Stimulated activated CD4-positive, alpha-beta T cell treated with anti-CD3 and anti-CD28 coated beads, Interleukin-4, amount 100 ng/mL, for 48 hours (primary cell): ENCODE measurements at regions not wholly inside any gene's neighbourhood (a gene's known extent, or its start where the extent isn't known, plus 50 kb on each side); places are given as distances from the start of the nearest gene placed in this dataset.
"Not testable (repeated sequence)": the region's sequence is repeated elsewhere in the genome, so short reads cannot be mapped to it uniquely, and the experiment has no call there.

Experiments used
- DNase-seq, 2 donors: peaks; one replicate each; pipeline ENCODE4 v3.0.0-alpha.2; 2020; ENCODE audit warnings: low read depth in 2 of 2

DNA sequence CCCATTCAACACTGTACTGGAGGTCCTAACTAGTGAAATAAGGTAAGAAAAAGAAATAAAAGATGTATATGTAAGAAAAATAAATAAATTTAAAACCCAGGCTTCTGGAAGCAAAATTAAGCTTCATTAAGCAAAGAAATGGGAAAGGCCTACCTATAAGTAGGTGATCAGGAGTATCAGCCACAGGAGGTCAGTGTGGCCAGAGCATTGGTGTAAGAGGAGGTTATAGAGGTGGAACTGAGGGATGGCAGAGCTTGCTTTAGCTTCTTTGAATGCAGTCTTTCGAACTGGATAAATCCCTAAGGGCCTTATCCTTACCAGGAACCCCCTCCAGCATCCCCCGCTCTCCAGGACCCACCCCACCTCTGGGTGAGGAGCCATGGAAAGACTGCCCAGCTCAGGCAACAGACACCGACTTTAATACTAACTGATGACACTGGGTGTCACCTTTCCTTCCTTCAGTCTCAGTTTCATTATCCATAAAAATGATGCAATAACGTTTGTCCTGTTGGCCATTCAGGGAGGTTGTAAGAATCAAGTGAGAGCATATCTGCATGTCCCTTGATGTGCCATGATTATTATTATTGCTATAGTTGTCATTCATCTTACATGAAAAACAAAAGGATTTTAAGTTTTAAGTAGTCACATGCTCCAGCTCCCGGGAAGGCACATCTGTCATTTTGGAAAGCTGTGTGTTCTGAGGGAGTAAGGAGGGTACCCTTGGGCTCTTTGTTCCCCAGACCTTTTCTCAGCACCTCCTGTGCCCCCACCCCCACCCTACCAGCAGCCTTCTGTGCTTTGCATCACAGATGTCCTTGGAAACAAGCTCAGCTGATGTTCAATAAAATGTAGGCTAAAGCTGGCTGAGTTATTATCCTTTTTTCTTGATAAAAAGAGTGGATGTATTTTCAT is 50.8 kb upstream of the CTNNA1 start:
- DNase-seq: no peak

DNA sequence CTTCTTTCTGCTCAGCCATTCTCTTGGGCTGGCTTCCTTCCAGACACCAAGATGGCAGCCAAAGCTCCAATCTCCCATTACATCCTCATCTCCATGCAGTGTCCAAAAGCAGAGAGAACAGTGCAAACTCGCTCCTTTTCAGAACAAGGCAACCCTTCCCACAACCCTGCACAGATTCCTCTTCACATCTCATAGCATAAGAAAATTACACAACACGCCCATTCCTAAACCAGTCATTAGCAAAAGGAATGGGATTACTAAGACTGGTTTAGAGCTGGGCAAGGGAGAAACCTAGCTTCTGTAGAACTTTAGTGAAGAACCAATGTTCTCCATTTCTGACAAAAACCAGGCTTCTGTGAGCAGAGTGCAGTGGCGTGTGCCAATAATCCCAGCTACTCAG is 51.5 kb upstream of the CTNNA1 start:
- DNase-seq: no peak

DNA sequence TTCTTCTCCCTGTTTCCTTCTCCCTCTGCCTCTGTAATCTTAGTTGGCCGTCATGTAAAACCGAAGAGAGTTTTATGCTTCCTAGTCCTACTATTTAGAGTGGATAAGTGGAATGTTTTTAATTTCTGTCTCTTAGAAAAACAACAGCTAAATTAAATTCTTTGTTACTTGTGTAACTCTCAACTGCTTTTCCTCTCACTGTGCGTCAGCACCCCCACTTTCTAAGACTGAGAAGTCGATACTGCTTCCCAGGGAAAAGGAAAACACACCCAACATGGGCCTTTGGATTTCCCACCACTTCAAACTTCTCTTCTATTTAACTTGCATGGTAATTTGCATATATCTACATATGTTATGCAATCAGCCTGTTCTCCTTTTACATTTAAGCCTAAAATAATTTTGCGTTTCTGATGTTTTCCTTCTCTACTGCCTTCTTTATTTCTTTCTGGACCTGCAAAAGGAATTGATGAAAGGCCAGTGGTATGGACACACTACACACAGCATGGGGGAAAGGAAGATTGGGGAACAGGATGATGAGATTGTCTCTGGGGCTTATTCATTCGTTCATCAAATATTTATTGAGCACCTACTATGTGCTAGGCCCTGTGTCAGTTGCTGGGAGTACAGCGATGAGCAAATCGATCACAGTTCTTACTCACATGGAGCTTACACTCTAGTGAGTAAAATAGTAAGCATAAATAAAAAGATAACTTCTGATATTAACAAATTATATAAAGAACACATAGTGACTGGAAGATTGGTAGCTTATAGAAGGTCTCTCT is 52.5 kb upstream of the CTNNA1 start:
- no peak for DNase-seq

DNA sequence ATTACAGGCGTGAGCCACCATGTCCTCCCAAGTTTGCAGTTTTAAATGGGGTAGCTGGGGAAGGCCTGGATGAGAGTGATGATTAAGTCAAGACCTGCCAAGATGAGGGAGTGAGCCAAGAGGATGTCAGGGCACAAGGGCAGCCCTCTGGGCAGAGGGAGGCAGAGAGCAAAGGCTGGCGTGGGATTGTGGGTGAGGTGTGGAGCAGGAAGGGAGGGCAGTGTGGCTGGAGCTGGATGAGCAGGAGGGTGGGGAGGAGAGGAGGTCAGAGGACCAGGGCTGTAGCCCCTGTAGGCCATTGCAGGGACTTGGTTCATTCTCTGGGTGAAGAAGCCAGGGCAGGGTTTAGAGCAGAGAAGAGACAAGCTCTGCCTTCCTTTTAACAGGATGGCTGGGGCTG is 53.7 kb upstream of the CTNNA1 start:
- no peak for DNase-seq

DNA sequence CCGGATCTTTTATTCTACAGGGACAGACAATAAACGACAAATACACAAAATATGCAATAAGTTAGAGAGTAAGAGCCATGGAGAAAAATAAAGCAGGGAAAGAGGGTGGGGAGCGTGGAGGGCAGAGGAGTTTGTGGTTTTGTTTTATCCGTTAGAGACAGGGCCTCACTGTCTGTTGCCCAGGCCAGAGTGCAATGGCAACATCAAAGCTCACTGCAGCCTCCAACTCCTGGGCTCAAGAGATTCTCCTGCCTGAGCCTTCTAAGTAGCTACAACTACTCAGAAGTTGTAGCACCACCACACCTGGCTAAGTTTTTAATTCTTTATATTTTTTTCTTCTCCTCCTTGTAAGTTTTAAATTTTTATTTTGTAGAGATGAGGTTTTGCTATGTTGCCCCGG is 54.5 kb upstream of the CTNNA1 start:
- DNase-seq: no peak

DNA sequence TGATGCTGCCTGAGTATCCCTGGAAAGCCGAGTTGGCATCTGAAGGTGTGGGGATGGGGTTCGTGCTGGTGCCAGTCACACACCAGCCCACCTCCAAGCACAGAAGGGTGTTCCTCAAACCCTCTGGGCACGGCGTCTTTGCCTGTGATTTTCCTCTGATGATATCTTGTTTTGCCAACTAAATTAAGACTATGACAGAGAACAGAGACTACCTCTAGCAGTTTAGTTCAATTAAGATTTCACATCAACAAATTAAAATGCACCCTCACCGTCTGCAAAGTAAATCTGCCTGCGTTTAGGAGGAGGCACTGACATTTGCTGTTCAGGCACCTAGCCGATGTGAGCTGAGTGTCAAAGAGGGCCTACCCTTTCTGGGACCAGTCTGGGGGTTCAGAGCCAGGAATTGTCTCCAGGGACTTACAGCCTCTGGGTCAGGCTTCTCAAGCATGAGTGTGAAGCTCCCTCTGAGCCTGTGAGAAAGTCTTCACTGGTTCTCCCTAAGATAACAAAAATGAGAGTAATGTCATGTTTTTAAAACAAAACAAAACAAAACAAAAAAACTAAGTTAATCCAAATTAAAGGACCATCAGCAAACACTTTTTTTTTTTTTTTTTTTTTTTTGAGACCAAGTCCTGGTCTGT is 55.4 kb upstream of the CTNNA1 start:
- DNase-seq: no peak

DNA sequence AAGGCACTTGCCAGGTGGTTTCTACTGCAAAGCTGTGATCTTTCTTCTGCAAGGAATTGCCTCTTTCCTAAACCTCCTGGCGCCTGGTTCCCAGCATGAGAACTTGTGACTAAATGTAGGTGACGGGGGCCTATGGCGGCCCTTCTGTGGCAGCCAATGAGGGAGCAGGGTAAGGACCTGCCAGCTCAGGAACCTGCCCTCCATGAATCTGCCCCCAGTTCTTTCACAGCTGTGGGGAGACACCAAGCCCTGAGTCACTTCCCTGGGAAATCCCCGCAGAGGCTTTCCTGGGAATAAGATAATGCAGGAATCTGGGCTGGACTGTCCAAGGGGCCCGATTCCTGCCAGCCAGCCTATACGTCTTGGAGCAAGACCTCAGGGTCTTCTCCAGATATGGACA is 56.7 kb upstream of the CTNNA1 start:
- no peak for DNase-seq

DNA sequence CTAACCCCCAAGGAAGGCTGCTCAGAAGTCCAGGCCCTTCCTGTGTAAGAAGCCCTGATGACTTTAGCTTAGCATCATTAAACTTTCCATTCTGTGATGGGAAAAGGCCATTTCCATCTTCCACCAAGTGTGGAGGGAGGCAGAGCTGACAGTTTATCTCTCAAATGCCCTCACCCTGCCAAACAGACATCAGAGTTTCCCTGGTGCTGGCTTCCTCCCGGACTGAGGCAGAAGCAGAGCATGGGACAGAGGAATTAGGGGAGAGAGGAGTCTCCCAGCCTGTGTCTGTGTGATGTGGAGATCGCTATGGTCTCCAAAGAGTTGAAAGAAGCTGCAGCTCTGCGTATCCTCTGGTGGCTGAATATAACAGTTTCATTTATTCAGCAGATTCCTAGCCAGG is 57.4 kb upstream of the CTNNA1 start:
- no peak for DNase-seq

DNA sequence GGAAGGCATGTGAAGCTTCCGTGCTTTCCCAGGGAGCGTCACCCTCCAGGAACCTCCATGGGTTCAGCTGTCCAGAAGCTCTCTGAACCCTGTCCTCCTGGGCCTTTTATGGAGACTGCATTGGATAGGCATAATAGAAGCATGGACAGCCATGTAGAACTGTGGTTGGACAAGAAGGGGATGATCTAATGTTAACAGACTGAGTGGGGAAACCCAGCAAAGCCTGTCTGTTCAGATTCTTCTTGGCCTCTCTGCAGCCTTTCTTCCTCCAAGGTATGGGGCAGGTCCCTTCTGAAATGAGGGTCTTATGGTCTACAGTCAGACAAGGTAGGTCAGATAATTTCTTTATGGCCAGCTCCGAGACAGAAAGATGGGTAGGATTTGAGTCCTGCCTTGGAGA is 59.1 kb upstream of the CTNNA1 start:
- no peak for DNase-seq

DNA sequence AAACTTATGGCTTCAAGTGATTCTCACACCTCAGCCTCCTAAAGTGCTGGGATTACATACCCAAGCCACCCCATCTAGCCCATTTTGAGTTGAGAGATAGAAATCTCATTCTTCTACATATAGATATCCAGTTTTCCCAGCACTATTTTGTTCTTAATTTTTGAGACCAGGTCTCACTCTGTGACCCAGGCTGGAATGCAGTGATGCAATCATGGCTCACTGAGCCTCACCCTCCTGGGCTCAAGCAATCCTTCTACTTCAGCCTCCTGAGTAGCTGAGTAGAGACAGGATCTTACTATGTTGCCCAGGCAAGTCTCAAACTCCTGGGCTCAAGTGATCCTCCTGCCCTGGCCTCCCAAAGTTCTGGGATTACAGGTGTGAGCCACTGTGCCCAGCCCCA is 60.9 kb upstream of the CTNNA1 start:
- DNase-seq: no peak

DNA sequence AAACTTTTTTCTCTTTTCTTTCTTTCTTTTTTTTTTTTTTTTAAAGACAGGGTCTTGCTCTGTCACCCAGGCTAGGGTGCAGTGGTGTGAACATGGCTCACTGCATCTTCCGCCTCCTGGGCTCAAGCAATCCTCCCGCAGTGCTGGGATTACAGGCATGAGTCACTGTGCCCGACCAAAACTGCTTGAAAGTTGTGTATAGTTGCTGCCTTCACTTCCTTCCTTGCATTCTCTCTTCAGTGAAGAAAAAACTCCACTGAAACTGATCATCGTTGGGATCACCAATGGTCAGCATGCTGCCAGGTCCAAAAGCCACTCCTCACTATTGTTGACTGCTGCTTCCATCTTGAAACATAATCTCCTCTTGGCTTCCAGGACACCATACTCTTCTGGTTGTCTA is 66.6 kb upstream of the CTNNA1 start:
- DNase-seq: no peak

DNA sequence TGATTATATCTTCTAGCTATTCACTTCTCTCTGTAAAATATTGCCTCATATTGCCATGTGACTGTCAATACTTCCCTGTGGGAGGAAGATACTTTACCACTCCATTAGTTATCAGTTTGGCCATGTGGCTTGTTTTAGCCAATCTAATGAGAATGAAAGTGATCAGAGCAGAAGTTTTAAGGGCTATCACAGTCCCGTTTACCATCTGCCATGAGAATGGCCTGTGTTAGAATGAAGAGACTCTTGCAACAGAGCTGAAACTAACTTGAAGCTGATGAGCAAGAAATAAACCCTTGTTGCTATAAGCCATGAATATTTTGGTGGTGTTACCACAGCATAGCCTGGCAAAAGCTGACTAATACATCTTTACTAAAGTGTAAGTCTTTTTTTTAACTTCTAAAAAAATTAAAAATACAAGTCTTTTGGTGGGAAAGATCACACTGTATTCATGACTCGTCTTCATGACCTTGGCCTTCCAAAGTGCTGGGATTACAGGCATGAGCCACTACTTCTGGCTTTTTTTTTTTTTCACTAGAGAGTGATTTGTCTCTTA is 68.0 kb upstream of the CTNNA1 start:
- DNase-seq: no peak

DNA sequence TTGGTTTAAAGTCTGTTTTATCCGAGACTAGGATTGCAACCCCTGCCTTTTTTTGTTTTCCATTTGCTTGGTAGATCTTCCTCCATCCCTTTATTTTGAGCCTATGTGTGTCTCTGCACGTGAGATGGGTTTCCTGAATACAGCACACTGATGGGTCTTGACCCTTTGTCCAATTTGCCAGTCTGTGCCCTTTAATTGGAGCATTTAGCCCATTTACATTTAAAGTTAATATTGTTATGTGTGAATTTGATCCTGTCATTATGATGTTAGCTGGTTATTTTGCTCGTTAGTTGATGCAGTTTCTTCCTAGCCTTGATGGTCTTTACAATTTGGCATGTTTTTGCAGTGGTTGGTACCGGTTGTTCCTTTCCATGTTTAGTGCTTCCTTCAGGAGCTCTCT is 70.8 kb upstream of the CTNNA1 start:
- DNase-seq: not testable (repeated sequence)

DNA sequence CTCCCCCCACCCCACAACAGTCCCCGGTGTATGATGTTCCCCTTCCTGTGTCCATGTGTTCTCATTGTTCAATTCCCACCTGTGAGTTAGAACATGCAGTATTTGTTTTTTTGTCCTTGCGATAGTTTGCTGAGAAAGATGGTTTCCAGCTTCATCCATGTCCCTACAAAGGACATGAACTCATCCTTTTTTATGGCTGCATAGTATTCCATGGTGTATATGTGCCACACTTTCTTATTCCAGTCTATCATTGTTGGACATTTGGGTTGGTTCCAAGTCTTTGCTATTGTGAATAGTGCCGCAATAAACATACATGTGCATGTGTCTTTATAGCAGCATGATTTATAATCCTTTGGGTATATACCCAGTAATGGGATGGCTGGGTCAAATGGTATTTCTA is 74.4 kb upstream of the CTNNA1 start:
- not testable (repeated sequence) for DNase-seq

DNA sequence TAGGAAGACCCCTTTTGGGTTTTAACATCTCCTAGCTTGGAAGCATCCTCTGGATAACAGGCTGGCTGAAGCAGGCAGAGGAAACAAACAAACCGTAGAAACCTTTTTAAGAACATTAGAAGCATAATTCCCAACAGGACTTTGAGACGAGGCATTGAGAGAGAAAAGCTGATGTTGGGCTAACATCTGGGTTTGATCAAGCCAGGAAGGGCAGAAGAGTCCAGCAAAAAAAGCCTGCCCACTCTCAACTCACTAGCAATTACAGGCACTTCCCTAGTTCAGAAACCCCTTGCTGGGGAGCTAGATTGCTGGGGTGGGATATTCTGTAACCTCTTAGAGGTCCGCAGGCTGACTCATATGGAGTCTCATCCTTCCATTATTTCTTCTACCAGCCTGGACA is 75.4 kb upstream of the CTNNA1 start:
- DNase-seq: no peak

DNA sequence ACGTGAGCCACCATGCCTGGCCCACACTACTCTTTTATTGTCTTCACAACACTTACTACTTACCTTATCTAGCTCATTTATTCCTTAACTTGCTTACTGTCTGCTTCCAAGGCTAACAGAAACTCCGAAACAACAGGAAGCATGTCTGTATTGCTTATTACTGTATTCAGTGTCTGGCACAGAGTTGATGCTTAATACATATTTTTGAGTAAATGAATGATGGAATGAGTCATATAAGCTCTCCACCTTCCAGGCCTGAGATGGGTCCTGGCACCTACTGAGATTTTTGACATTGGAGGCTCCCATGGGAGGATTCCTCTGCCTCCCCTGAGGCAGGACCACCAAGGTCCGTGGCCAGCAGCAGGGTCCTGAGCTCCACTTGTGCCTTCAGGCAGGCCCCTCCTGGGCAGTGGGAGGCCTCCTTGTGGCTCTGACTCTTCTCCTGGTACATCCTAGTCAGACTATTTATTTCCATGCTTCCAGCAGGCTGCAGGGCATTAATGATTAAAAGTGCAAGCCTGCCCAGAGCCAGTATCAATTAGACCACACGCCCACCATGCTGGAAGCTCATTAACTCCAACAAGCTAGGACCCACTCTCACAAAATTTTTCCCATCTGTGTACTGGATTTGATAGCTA is 76.5 kb upstream of the CTNNA1 start:
- no peak for DNase-seq

DNA sequence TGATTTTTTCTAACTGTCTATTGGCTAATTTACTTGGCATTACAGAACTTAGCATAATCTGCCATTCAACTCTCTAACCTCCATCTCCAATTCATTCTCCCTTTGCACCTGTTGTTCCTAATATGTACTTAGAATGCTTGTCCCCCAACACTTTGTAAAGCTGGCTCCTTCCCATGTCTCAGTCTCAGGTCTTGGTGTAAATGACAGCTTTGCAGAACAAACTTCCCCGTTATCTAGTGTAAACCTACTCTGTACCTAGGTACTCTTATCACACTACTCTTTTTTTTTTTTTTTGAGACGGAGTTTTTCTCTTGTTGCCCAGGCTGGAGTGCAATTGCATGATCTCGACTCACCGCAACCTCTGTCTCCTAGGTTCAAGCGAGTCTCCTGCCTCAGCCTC is 77.2 kb upstream of the CTNNA1 start:
- no peak for DNase-seq

DNA sequence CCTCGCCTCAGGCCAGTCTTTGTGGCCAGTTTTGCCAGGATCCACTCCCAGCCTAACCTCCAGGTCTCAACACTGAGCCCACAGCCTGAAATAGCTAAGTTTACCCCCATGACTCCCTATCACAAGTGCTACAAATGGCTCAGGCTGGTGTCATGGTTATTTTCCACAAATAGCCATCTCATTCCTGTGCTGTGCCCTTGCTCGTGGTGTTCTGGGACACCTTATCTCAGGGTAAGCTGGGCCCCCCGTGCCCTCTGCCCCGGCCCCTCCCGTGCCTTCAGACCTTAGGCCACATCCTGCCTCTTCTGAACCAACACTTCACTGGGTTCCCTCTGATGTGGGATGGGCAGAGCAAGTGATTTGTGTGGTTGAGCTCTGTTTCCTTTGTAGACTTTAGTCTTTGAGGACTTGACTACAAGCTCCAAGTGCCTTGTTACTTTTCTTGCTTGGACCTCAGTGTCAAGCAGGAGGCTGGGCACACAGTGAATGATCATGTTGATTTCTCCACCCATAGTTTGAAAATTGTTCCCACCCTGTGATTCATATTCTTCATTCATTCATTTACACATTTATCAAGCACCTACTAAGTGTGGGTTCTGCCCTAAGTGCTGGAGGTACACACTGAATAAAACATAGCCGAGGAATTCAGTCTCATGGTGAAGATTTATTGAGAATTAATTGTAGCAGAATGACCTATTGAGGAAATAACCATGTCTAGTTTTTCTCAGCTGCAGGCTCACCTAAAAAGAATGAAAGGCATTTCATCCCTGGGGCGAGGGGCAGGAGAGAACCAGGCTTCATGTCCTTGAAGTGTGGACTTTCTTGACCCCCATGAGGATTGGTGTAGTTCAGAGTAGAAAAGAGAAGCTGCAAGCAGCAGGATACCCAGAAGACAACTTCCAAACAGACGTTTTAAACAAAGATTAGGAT is 84.5 kb upstream of the CTNNA1 start:
- DNase-seq: no peak

DNA sequence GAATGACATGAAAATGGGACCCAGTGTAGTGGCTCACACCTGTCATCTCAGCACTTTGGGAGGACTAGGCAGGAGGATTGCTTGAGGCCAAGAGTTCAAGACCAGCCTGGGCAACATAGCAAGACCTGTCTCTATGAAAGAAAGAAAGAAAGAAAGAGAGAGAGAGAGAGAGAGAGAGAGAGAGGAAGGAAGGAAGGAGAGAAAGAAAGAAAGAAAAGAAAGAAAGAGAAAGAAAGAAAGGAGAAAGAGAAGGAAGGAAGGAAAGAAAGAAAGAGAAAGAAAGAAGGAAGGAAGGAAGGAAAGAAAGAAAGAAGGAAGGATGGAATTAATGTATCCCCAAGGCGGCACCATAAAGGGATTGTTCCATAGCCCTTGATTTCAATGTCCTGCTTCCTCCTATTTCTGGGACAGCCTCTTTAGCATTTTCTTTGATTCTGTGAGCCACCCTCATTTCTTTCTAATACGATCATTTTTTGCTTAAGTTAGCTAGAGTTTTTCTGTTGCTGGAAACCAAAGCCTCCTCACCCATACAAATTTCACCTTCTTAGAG is 85.4 kb upstream of the CTNNA1 start:
- DNase-seq: not testable (repeated sequence)

DNA sequence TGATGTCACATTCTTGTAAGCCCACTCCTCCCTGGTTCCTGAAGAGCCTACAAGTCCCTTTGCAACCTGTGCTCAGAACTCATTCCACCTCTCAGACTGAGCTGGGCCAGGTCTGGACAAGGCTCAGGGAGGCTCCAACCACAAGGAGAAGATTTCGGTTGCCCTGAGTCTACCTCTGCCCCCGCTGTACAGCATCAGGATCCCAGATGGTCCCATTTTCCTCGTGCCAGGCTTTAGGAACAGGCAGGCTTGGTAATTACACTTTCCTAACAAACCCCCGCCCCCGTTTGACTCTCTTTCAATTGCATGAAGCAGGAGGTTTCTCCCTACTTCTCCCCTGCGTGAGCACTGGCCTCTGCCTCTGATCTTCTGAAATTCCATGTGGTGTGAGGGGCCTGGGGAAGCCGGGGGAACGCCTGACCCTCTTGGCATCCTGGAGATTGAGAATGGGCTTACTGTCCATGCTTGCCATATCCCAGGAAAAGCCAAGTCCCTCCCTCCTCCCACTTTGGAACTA is 86.9 kb upstream of the CTNNA1 start:
- no peak for DNase-seq
